ENCODE measurements at regions not wholly inside any gene's neighbourhood (a gene's known extent, or its start where the extent isn't known, plus 50 kb on each side); places are given as distances from the start of the nearest gene placed in this dataset.

GRCh38 chr10:9965341-9965740, 1052.3 kb upstream of the CELF2 start:
- no peaks in the 10 kb centered on the region for H3K9me3 ChIP-seq (ENCODE audit: control insufficient read depth in 4 of 4, low read length in 3 of 4)
- no peak overlapping the region for H3K27ac ChIP-seq (ENCODE audit: low read depth in 1 of 2, low read length in 2 of 2)
- H3K4me1 ChIP-seq (ENCODE audit: control insufficient read depth in 4 of 4, insufficient read depth in 4 of 4, low read length in 3 of 4), result no peaks in the 10 kb centered on the region
- no peaks in the 10 kb centered on the region for H3K36me3 ChIP-seq (ENCODE audit: control insufficient read depth in 4 of 4, insufficient read depth in 3 of 4, low read depth in 1 of 4, low read length in 3 of 4)
- no peak overlapping the region for H3K9ac ChIP-seq (ENCODE audit: low read depth in 1 of 2, low read length in 2 of 2)
- TF ChIP-seq, protein P1, sequence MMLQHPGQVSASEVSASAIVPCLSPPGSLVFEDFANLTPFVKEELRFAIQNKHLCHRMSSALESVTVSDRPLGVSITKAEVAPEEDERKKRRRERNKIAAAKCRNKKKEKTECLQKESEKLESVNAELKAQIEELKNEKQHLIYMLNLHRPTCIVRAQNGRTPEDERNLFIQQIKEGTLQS (IDR thresholded peaks at IDR 0.05), result no peak
- no peak for TF ChIP-seq GABPA (IDR thresholded peaks at IDR 0.05 in 1 of 2, conservative IDR thresholded peaks at IDR 0.05 in 1 of 2)
- TF ChIP-seq REST (IDR thresholded peaks at IDR 0.05), result no peak
- no peak for TF ChIP-seq FOXA2 (IDR thresholded peaks at IDR 0.05)
- no peak for TF ChIP-seq RAD21 (IDR thresholded peaks at IDR 0.05)
- TF ChIP-seq, protein P2, sequence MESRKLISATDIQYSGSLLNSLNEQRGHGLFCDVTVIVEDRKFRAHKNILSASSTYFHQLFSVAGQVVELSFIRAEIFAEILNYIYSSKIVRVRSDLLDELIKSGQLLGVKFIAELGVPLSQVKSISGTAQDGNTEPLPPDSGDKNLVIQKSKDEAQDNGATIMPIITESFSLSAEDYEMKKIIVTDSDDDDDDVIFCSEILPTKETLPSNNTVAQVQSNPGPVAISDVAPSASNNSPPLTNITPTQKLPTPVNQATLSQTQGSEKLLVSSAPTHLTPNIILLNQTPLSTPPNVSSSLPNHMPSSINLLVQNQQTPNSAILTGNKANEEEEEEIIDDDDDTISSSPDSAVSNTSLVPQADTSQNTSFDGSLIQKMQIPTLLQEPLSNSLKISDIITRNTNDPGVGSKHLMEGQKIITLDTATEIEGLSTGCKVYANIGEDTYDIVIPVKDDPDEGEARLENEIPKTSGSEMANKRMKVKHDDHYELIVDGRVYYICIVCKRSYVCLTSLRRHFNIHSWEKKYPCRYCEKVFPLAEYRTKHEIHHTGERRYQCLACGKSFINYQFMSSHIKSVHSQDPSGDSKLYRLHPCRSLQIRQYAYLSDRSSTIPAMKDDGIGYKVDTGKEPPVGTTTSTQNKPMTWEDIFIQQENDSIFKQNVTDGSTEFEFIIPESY (IDR thresholded peaks at IDR 0.05), result no peak
- no peak for TF ChIP-seq HNF4A (conservative IDR thresholded peaks at IDR 0.05)
- no peak for TF ChIP-seq JUND (IDR thresholded peaks at IDR 0.05)
- TF ChIP-seq YY1 (IDR thresholded peaks at IDR 0.05), result no peak
- TF ChIP-seq SP1 (IDR thresholded peaks at IDR 0.05), result no peak
- TF ChIP-seq MAX (IDR thresholded peaks at IDR 0.05), result no peak
- TF ChIP-seq RXRA (IDR thresholded peaks at IDR 0.05), result no peak
- TF ChIP-seq TAF1 (conservative IDR thresholded peaks at IDR 0.05), result no peak
- WGBS, result 49% methylated on average over 2 of the region's 2 CpGs
- DNase-seq (ENCODE audit: low spot score), result no peak
- no peak overlapping the region for H3K4me3 ChIP-seq (ENCODE audit: low read depth in 1 of 3, low read length in 3 of 3)
- H3K27me3 ChIP-seq (ENCODE audit: control insufficient read depth in 4 of 4, insufficient read depth in 4 of 4, low read length in 3 of 4), result no peaks in the 10 kb centered on the region

DNA sequence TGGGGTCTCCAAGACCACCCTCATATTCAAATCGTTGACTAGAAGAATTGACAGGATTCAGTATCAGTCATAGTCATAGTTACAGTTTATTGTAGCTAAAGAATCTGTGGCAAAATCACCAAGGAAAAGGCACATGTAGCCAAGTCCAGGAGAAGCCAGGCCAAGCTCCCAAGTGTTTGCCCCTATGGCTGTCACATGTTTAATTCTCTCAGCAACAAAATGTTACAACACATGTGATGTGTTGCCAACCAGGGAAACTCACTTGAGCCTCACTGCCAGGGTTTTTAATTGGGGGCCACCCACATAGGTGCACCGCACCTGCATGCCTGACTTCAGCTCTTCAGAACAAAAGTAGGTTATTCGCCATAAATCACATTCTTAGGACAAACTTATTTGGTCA, 1030.9 kb upstream of the CELF2 start:
- TF ChIP-seq TAF1 (conservative IDR thresholded peaks at IDR 0.05), result no peak
- no peak for TF ChIP-seq GABPA (IDR thresholded peaks at IDR 0.05 in 1 of 2, conservative IDR thresholded peaks at IDR 0.05 in 1 of 2)
- TF ChIP-seq CTCF (IDR thresholded peaks at IDR 0.05; ENCODE audit: low read depth, low read length, missing input control), result no peak
- no peak for TF ChIP-seq JUND (IDR thresholded peaks at IDR 0.05)
- no peak for TF ChIP-seq HNF4G (IDR thresholded peaks at IDR 0.05)
- no peak for TF ChIP-seq FOXA1 (IDR thresholded peaks at IDR 0.05)
- no peaks in the 10 kb centered on the region for H3K4me1 ChIP-seq (ENCODE audit: control insufficient read depth in 4 of 4, insufficient read depth in 4 of 4, low read length in 3 of 4)
- H3K9ac ChIP-seq (ENCODE audit: low read depth in 1 of 2, low read length in 2 of 2), result no peak overlapping the region
- no peaks in the 10 kb centered on the region for H3K27me3 ChIP-seq (ENCODE audit: control insufficient read depth in 4 of 4, insufficient read depth in 4 of 4, low read length in 3 of 4)
- H3K27ac ChIP-seq (ENCODE audit: low read depth in 1 of 2, low read length in 2 of 2), result no peak overlapping the region
- no peaks in the 10 kb centered on the region for H3K36me3 ChIP-seq (ENCODE audit: control insufficient read depth in 4 of 4, insufficient read depth in 3 of 4, low read depth in 1 of 4, low read length in 3 of 4)
- DNase-seq (ENCODE audit: low spot score), result no peak
- no peak overlapping the region for H3K4me3 ChIP-seq (ENCODE audit: low read depth in 1 of 3, low read length in 3 of 3)
- peaks cover 0 to 2% (median 0%) of the 10 kb centered on the region in 4 donors for H3K9me3 ChIP-seq (ENCODE audit: control insufficient read depth in 4 of 4, low read length in 3 of 4)
- WGBS, result 78% methylated on average over 3 of the region's 3 CpGs
